ENCODE measurements at regions not wholly inside any gene's neighbourhood (a gene's known extent, or its start where the extent isn't known, plus 50 kb on each side); places are given as distances from the start of the nearest gene placed in this dataset.
A peak's percentile ranks its signal among the peaks of the same experiment; 100 is the strongest.

DNA sequence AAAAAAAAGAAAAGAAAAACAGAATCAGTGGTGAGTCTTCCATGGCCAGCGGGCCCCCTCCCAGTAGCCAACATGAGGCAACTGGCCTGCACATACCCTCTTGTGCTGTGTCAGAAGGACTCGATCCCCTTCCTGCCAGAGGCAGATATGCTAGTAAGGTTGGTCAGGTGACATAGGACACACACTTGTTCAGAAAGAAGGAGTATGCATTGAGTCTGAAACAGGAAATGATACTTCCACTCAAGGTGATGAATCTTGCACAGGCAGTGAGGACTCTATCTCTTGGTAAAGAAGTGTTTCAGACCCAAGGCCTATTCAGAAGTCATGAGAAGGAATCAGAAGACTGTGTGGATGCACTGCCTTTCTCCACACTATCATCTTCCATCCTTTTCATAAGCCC lies 269.7 kb upstream of the FAR2 start:
- no peak for DNase-seq (ENCODE audit: low read depth)

DNA sequence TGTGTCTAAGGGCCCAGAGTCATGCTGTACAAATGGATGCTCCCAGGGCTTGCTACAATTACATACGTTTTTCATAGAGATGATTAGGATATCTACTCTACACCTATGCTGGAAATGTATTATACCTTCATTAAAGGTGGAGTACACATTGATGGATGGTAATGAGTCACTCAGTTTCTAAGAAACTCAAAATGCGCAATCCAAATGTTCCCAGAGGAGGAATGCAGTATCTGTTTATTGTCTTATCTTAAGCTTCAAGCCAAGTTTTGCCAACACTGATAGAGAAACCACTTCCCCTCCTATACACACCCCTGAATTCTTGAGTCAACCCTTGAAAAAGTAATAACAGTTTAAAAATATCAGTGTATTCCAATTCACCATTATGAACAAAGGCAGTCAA lies 266.6 kb upstream of the FAR2 start:
- DNase-seq (ENCODE audit: low read depth), result no peak

DNA sequence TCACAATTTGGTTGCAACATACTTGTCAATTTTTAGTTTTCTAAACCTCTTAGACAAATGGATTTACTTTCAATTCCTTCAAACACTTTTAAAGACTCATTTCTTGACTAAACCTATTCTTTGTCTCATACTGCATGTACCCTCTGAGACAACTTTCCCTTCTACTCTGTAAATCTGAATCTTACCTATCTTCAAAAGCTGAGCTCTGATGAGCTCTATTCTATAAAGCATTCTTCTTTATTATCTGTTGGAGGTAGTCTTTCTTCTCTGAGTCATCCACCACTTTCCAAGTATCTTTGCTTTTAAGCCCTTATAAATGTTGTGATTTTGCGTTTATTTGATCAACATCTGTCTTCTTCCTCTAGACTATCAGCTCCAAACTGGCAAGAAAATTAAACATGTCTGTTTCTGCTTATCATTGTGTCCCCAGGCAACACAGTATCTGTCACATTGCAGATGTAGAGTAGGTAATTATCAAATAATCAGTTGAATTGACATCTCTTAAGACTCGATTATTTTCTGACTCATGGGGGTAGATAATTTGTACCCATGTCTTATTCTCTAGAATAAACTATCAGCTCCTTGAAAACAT lies 265.6 kb upstream of the FAR2 start:
- no peak for DNase-seq (ENCODE audit: low read depth)

DNA sequence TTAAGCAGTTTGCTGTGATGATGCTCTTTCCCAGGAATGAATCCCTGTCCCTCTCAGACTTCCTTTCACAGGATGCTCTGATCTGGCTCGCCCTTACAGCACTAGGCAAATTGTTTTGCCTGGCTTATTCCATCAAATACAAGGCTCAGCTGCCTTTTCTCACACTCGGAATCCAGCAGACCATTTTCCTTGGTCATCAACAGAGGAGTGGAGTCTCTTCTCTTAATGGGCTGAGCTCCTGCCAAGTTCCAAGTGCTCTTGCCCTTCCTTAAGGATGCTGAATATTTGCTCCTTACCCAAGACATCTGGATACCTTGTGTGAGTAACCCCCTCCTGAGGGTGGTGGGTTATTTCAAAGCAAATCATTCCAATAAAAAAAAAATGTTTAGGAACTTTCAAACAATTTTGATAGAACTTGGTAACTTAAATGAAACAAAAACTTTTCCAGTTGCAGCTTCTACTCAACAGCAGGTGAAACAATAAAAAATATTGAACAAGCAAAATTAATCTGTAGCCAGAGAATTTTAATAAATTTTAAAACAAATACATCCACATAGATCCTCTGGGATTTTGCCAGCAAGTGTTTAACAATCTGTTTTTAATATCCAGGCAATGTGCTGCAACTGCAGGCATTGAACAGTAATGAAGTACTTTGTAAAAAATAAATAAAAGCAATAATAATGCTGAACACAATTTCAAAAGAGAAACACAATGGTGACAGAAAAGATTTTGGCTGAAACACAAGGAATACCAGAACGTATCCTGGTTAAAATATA lies 264.0 kb upstream of the FAR2 start:
- no peak for DNase-seq (ENCODE audit: low read depth)

DNA sequence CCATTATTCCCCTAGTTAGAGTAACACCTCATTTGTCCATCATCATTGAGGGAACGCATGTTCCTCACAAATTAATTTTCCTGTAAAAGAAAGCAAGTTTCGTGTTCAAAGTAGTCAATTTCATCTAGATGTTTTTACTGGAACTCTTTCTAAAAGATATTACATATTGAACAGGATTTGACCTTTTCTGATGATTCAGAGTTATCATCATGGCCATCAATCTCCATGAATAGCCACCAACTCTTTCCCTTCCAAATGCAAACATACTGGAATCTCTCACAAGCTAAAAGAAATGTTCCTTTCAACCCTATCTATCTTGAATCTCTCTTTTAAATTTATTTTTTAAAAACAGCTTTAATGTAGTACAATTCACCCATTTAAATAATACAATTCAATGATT lies 263.1 kb upstream of the FAR2 start:
- DNase-seq (ENCODE audit: low read depth), result no peak

DNA sequence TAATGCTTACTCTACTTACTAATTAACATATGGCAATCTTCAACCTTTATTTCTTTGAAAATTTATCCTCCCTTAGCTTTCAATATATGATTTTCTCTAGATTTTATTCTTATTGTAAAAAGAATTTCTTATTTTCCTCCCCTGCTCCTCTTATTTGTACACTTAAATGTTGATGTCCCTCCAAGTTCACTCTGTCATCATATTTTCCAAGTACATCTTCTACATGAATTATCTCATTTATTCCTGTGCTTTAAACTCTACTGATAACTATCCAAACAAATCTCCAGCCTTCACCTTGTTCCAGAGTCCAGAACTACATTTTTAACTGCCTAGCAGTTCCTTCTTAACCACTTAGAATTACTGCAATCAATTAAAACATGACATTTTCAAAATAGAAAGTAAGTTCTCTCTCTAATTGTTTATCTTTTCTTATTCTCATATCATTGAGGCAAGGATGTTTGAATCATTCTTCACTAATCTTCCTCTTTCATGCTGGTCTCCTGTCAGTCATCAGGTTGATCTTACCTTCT lies 261.6 kb upstream of the FAR2 start:
- no peak for DNase-seq (ENCODE audit: low read depth)

DNA sequence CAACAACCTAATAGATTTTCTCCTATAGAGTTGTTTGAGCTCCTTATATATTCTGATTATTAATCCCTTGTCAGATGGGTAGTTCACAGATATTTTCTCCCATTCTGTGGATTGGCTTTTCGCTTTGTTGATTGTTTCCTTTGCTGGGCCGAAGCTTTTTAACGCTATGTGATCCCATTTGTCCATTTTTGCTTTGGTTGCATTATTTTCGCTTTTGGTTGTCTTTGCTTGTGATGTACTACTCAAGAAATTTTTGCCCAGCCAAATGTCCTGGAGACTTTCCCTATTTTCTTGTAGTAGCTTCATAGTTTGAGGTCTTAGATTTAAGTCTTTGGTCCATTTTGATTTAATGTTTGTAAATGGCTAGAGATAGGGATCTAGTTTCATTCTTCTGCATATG lies 258.4 kb upstream of the FAR2 start:
- no peak for DNase-seq (ENCODE audit: low read depth)

DNA sequence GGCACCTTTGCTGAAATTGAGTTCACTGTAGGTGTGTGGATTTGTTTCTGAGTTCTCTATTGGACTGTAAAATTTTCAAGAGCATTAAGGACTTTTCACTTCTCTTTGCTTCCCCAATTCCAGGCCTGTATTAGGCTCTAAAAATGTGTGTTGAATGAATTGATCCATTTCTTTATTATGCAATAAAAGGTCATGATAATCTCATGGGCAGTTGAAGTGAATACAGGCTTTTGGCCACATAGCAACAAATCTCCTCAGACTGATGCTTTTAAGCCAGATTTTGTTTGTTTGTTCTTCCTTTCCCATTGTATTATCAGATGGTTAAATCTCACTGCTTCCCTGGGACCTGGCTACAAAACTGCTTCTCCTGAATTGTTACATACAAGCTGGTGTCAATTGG lies 258.0 kb upstream of the FAR2 start:
- no peak for DNase-seq (ENCODE audit: low read depth)

DNA sequence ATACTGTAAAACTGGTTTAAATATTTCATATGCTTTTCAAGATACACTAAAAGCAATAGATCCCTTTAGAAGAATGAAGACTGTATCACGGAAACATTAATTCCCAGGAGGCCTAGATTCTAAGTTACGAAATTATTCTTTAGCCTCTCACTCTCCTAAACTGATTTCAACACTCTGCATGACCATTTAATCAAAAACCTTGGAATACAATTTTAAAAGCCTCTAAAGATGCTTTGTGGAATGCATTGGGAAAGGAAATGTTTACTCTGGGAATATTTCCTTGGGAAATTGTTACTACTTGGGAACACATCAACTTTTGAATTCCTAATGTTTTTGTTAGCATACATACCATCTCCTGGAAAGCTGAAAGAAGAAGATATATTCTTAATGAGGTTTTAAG lies 255.7 kb upstream of the FAR2 start:
- DNase-seq (ENCODE audit: low read depth), result peak; percentile 61

DNA sequence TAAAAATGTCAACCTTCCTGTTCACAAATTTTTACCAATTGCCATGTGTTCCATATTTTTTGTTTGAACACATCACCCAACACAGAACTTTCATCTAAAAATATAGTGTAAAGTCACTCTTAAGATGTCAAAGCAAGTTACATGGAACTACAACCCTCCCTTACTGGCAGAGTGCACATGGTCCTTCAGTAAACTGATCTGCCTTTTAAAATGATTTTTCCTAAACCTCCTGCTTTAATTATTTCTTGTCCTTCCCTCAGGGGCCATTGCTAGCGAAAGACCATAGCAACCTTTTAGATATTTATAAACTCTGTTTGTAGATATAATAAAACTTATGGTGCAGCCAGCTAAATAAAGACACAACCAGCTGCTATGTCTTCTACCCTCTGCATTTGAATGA lies 255.2 kb upstream of the FAR2 start:
- no peak for DNase-seq (ENCODE audit: low read depth)

GRCh38 chr12:28896421-28896820 lies 252.7 kb upstream of the FAR2 start:
- DNase-seq (ENCODE audit: low read depth), result no peak

GRCh38 chr12:28898038-28898437 lies 251.0 kb upstream of the FAR2 start:
- no peak for DNase-seq (ENCODE audit: low read depth)

GRCh38 chr12:28899951-28900350 lies 249.1 kb upstream of the FAR2 start:
- DNase-seq (ENCODE audit: low read depth), result peak; percentile 81

- no peak for DNase-seq (ENCODE audit: low read depth)
Measured at GRCh38 chr12:28905220-28905955, 243.7 kb upstream of the FAR2 start.

GRCh38 chr12:28908646-28909045 lies 240.4 kb upstream of the FAR2 start:
- DNase-seq (ENCODE audit: low read depth), result no peak

GRCh38 chr12:28909291-28909690 lies 239.8 kb upstream of the FAR2 start:
- DNase-seq (ENCODE audit: low read depth), result no peak

DNA sequence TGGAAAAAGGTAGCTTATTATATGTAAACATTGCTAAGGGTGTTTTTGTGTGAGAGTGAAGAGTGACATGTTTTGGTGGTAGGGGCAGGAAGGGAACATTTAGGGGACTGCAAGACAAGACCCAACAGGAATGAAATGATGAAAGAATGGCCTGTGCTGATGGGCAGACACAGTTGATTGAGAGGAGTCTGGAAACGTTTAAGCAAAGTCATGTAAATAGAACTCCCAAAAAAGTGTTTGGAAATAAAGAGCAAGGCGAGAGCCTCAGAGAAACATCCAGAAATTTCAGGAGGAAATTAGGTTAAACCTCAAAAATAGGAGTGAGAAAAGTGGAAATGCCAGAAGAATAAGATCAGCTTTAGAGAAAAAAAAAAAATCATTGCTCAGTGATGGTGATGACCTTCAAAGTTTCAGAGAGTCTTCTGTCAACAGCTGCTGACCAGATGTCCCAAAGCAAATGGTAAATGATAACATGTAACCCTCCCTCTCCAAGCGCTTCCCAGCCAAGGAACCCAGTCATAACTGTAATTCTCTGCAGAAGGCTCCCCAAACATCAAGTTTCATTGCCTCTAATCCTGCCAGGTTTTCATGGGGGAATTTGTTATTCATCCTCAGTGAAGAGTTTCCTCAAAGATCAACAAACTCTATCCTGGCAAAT lies 223.2 kb upstream of the FAR2 start:
- DNase-seq (ENCODE audit: low read depth), result peak; percentile 89

- DNase-seq (ENCODE audit: low read depth), result no peak
Measured at GRCh38 chr12:28930704-28931103, 218.4 kb upstream of the FAR2 start.

GRCh38 chr12:28933176-28933575 lies 215.9 kb upstream of the FAR2 start:
- no peak for DNase-seq (ENCODE audit: low read depth)

DNA sequence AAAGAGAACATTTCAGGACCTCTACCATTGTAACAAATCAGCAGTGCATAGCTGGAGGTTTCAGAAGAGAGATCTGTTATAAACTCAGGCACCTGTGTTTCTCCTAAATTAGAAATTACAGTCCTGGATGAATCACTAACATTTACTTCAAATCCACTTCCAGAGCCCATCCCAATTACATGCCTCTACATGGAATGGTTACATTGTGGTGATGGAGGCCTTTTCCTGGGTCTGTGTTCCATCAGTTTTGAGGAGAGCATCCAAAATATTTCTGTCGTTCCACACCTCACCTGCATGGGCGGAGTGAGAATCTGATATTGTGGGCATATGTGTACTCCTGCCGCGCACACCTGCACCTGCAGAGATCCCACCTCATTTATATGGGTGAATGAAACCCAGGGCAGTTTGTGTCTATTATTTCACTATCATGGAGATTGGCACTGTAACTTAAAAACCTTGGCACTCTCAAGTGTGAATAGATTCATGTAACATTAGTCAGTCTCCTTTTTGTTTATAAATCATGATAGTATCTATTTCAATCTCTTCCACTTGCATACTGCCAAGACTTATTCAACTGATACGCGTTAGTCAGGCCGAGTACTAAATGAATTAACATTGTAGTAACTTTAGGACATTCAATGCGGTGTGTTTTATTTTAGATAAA lies 215.1 kb upstream of the FAR2 start:
- DNase-seq (ENCODE audit: low read depth), result no peak

DNA sequence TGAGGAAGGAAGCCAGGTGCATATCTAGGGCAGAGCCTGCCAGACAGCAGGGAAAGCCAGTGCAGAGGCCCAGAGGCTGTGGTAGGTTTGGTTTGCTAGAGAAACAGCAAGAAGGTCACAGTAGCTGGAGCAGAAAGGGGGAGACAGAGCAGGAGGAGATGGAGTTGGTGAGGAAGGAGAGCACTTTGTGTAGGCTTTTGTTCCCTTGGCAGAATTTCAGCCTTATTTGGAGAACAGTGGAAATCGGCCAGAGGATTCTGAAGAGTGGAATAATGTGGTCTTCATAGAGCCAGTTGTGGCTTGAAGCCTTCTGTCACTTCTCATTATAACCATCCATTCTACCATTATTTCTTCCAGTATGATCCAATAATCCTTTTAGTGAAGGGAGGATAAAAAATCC lies 212.9 kb upstream of the FAR2 start:
- no peak for DNase-seq (ENCODE audit: low read depth)

DNA sequence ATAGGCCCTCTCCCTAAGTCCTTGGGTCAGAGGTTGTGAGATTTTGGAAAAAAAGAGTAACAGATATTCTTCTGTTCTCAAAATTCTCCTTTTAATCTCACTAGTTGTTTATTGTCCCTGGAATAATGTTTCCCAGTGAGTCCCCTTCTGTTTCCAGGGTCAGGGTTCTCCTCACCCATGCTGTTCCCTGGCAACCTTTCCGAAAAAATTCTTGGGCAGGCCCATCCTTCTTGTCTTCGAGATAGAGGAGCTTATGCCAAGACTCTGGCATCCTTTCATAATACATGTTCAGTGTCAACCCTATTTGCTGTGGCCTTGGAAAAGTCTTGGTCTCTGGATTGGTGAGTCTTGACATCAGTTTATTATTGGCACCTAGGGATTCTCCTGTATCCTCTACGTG lies 212.4 kb upstream of the FAR2 start:
- DNase-seq (ENCODE audit: low read depth), result no peak
